Naive thymus-derived CD4-positive, alpha-beta T cell (primary cell): ENCODE measurements at regions not wholly inside any gene's neighbourhood (a gene's known extent, or its start where the extent isn't known, plus 50 kb on each side); places are given as distances from the start of the nearest gene placed in this dataset.

Experiments
- ATAC-seq: fragments of 150-1000 bp; cut with Tn5 transposase; 2 replicates; pipeline ENCODE4 v1.10.0; 2021; ENCODE audit warnings: mild to moderate bottlenecking, moderate library complexity
- CTCF ChIA-PET: fragments of 350-600 bp; sonication (Branson Sonifier 250); formaldehyde crosslinking; loops from one replicate; lab custom pipeline; 2021; ENCODE audit warnings: antibody characterized with exemption; lab: Charles Lee
- POLR2A ChIA-PET: fragments of 350-600 bp; sonication (Branson Sonifier 250); formaldehyde crosslinking; loops from one replicate; lab custom pipeline; 2021; ENCODE audit warnings: antibody characterized with exemption, inconsistent platforms; lab: Charles Lee
- DNase-seq, 9 donors: peaks; one replicate each; pipeline versions ENCODE4 v3.0.0 to v3.0.0-alpha.2; 2020 to 2022; ENCODE audit warnings: mixed read lengths in 1 of 9
- H3K27ac ChIP-seq: one replicate; pipeline ENCODE4 v1.7.0; 2013; ENCODE audit warnings: mild to moderate bottlenecking, low read depth, low read length, moderate library complexity
- H3K27me3 ChIP-seq, 2 donors: one replicate each; pipeline ENCODE4 v1.7.0; 2013; ENCODE audit warnings: low read length in 2 of 2, mild to moderate bottlenecking in 2 of 2, moderate library complexity in 2 of 2; ENCODE audit not compliant: control insufficient read depth in 2 of 2, insufficient read depth in 2 of 2
- H3K36me3 ChIP-seq, 3 experiments: 1 replicate in 2 of 3; 2 replicates in 1 of 3; pipeline ENCODE4 v1.7.0; 2013; ENCODE audit warnings: low read length in 3 of 3, mild to moderate bottlenecking in 3 of 3, moderate library complexity in 1 of 3; ENCODE audit not compliant: insufficient read depth in 3 of 3, control insufficient read depth in 2 of 3
- H3K4me1 ChIP-seq, 2 donors: one replicate each; pipeline ENCODE4 v1.7.0; 2013; ENCODE audit warnings: low read length in 2 of 2, mild to moderate bottlenecking in 2 of 2, moderate library complexity in 1 of 2; ENCODE audit not compliant: control insufficient read depth in 2 of 2, insufficient read depth in 2 of 2
- H3K4me3 ChIP-seq: 2 replicates; pipeline ENCODE4 v1.7.0; 2013; ENCODE audit warnings: mild to moderate bottlenecking, low read length
- H3K9me3 ChIP-seq, 3 experiments: 1 replicate in 2 of 3; 2 replicates in 1 of 3; pipeline ENCODE4 v1.7.0; 2013; ENCODE audit warnings: low read length in 3 of 3; ENCODE audit not compliant: control insufficient read depth in 2 of 3
- H3K27ac Mint-ChIP-seq, 9 donors: one replicate each; pipeline ENCODE4 v1.8.0; 2020 to 2022; ENCODE audit warnings: mixed read lengths in 9 of 9, mild to moderate bottlenecking in 8 of 9, moderate library complexity in 5 of 9, inconsistent platforms in 2 of 9
- H3K27me3 Mint-ChIP-seq, 5 donors: one replicate each; pipeline ENCODE4 v1.8.0; 2021 to 2022; ENCODE audit warnings: mixed read lengths in 5 of 5, mild to moderate bottlenecking in 1 of 5
- H3K36me3 Mint-ChIP-seq, 5 donors: one replicate each; pipeline ENCODE4 v1.8.0; 2020 to 2022; ENCODE audit warnings: mixed read lengths in 5 of 5, mild to moderate bottlenecking in 3 of 5, inconsistent platforms in 1 of 5
- H3K4me1 Mint-ChIP-seq, 7 donors: one replicate each; pipeline ENCODE4 v1.8.0; 2020 to 2022; ENCODE audit warnings: mixed read lengths in 7 of 7, mild to moderate bottlenecking in 3 of 7, inconsistent platforms in 1 of 7
- H3K4me3 Mint-ChIP-seq, 10 donors: one replicate each; pipeline ENCODE4 v1.8.0; 2020 to 2022; ENCODE audit warnings: mild to moderate bottlenecking in 10 of 10, mixed read lengths in 10 of 10, moderate library complexity in 6 of 10, inconsistent platforms in 2 of 10
- H3K9me3 Mint-ChIP-seq, 11 donors: one replicate each; pipeline ENCODE4 v1.8.0; 2020 to 2022; ENCODE audit warnings: mixed read lengths in 11 of 11, mild to moderate bottlenecking in 4 of 11, inconsistent platforms in 1 of 11, moderate library complexity in 1 of 11
- intact Hi-C, 2 donors: fragments of 100-400 bp; cut with micrococcal nuclease; formaldehyde crosslinking; loops; one replicate each; pipeline ENCODE4 v1.15.1; 2023

DNA sequence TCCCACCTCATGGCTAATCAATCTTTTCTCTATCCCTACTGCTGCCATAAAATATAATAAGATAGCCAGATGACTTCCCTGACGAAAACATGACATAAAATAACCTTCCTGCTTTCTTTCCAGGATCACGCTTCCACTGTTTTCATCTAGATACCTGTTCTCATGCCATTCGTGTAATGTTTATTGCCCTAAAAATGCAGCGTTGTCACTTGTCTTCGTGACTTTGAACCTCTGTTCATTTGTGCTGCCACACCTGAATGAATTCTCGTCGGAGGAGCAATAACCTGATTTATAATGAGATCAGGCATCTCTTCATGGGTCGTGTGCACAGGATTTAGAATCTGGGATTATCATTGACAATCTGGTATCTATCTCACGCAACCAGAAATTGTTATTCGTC, 1401.9 kb downstream of the CDH11 start:
- no peaks in the 10 kb centered on the region for H3K27me3 Mint-ChIP-seq
- ATAC-seq = no peak
- Histone ChIP-seq H3K9me3 (peaks cover 0 to 4% (median 0%) of the 10 kb centered on the region in 3 experiments), H3K4me1 (no peaks in the 10 kb centered on the region), H3K4me3 (no peak overlapping the region), H3K36me3 (no peaks in the 10 kb centered on the region), H3K27ac (no peak overlapping the region), H3K27me3 (no peaks in the 10 kb centered on the region)
- no peaks in the 10 kb centered on the region for H3K36me3 Mint-ChIP-seq
- H3K9me3 Mint-ChIP-seq = peaks cover 3 to 33% (median 12%) of the 10 kb centered on the region in 11 donors
- intact Hi-C loops = no loop called here
- H3K4me1 Mint-ChIP-seq = no peaks in the 10 kb centered on the region
- DNase-seq = no peak
- no peak overlapping the region for H3K4me3 Mint-ChIP-seq
- ChIA-PET POLR2A (no interaction called here), CTCF (no interaction called here)
- no peak overlapping the region for H3K27ac Mint-ChIP-seq

DNA sequence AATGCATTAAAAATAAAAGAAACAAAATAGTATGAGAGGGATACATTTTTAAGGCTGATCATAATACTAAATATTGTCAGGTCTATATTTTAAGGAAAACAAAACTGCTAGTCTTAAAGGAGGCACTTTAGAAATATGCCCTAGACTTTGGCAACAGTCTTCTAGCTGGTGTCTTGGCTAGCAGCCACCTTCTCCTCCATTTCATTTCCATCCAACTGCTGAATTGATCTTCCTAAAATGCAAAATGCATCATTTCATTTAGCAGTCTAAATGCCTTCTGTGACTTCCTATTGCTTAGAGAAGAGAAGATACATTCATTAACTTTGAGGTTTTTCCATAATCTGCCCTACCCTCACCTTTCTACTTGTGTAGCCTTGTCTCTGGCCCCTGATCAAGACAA, 1404.1 kb downstream of the CDH11 start:
- H3K36me3 Mint-ChIP-seq = no peaks in the 10 kb centered on the region
- ChIA-PET POLR2A (no interaction called here), CTCF (no interaction called here)
- intact Hi-C loops = no loop called here
- H3K27me3 ChIP-seq = no peaks in the 10 kb centered on the region
- H3K9me3 ChIP-seq = peaks cover 0 to 4% (median 0%) of the 10 kb centered on the region in 3 experiments
- ATAC-seq (no peak), DNase-seq (no peak)
- no peak overlapping the region for H3K4me3 ChIP-seq
- no peaks in the 10 kb centered on the region for H3K4me1 Mint-ChIP-seq
- H3K4me3 Mint-ChIP-seq = no peak overlapping the region
- no peaks in the 10 kb centered on the region for H3K4me1 ChIP-seq
- H3K27ac Mint-ChIP-seq = no peak overlapping the region
- H3K27ac ChIP-seq = no peak overlapping the region
- no peaks in the 10 kb centered on the region for H3K36me3 ChIP-seq
- no peaks in the 10 kb centered on the region for H3K27me3 Mint-ChIP-seq
- peaks cover 3 to 41% (median 12%) of the 10 kb centered on the region in 11 donors for H3K9me3 Mint-ChIP-seq

GRCh38 chr16:63714876-63715275, 1407.0 kb downstream of the CDH11 start:
- H3K9me3 ChIP-seq = no peaks in the 10 kb centered on the region
- POLR2A ChIA-PET = no interaction called here
- no peaks in the 10 kb centered on the region for H3K27me3 Mint-ChIP-seq
- no peak overlapping the region for H3K27ac Mint-ChIP-seq
- peaks cover 3 to 38% (median 10%) of the 10 kb centered on the region in 11 donors for H3K9me3 Mint-ChIP-seq
- DNase-seq (no peak), ATAC-seq (no peak)
- H3K27ac ChIP-seq = no peak overlapping the region
- H3K4me3 ChIP-seq = no peak overlapping the region
- no peaks in the 10 kb centered on the region for H3K4me1 Mint-ChIP-seq
- no peak overlapping the region for H3K4me3 Mint-ChIP-seq
- H3K4me1 ChIP-seq = no peaks in the 10 kb centered on the region
- intact Hi-C loops = no loop called here
- H3K36me3 Mint-ChIP-seq = no peaks in the 10 kb centered on the region
- H3K36me3 ChIP-seq = no peaks in the 10 kb centered on the region
- no peaks in the 10 kb centered on the region for H3K27me3 ChIP-seq
- CTCF ChIA-PET = no interaction called here

DNA sequence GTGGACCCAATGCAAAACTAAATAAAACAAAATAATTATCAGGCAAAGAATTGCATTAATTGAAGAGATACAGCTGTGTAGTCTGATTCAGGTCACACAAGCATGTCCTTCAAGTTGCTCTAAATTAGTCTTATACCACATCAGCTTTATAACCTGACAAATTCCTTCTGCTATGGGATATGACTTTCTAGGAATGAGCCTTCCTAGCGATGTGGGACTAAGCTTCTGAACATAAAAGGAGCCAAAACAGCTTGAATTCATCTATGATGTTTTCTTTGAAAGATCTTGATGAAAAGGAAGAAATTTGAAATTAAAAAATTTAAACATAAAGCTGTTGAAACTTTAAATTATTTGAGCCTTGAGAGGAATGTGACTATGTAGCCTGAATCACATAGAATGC, 1409.1 kb downstream of the CDH11 start:
- Mint-ChIP-seq H3K36me3 (no peaks in the 10 kb centered on the region), H3K27ac (no peak overlapping the region), H3K27me3 (no peaks in the 10 kb centered on the region), H3K9me3 (peaks cover 5 to 40% (median 9%) of the 10 kb centered on the region in 11 donors), H3K4me1 (no peaks in the 10 kb centered on the region), H3K4me3 (no peak overlapping the region)
- ChIA-PET CTCF (no interaction called here), POLR2A (no interaction called here)
- Histone ChIP-seq H3K9me3 (no peaks in the 10 kb centered on the region), H3K27ac (no peak overlapping the region), H3K4me1 (no peaks in the 10 kb centered on the region), H3K36me3 (no peaks in the 10 kb centered on the region), H3K27me3 (no peaks in the 10 kb centered on the region), H3K4me3 (no peak overlapping the region)
- no peak for ATAC-seq
- intact Hi-C loops = no loop called here
- no peak for DNase-seq

DNA sequence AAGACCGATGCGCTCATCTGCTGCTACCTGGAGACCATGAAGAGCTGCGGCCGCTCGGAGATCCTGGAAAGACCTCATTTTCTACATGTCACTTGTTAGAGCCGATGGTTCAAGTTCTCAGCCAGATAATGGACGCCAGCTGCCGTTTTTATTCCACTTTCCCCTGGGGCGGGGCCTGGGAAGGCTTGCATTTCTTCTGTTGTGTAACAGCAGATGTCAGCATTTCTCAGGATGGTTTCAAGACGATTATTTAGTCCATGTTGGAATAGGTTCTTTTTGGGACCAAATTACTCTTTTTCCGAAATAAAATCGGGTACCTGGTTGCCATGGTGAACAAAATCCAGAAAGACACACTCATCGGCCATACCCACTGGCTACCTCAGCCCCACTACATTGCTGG, 1418.3 kb downstream of the CDH11 start:
- H3K4me1 ChIP-seq = no peaks in the 10 kb centered on the region
- no peaks in the 10 kb centered on the region for H3K27me3 Mint-ChIP-seq
- H3K36me3 ChIP-seq = no peaks in the 10 kb centered on the region
- no peak for ATAC-seq
- H3K4me1 Mint-ChIP-seq = no peaks in the 10 kb centered on the region
- CTCF ChIA-PET = interaction anchor here (0.6 kb wide), 1 partner anchor 713 kb away, joined by 3 read pairs; no protein-coding TSS in a partner anchor
- no peaks in the 10 kb centered on the region for H3K27me3 ChIP-seq
- H3K27ac Mint-ChIP-seq = no peak overlapping the region
- POLR2A ChIA-PET = no interaction called here
- H3K27ac ChIP-seq = no peak overlapping the region
- H3K4me3 ChIP-seq = no peak overlapping the region
- peaks cover 0 to 45% (median 17%) of the 10 kb centered on the region in 11 donors for H3K9me3 Mint-ChIP-seq
- DNase-seq = no peak
- intact Hi-C loops = no loop called here
- H3K9me3 ChIP-seq = peaks cover 0 to 7% (median 0%) of the 10 kb centered on the region in 3 experiments
- H3K4me3 Mint-ChIP-seq = no peak overlapping the region
- H3K36me3 Mint-ChIP-seq = peaks cover 0 to 4% (median 0%) of the 10 kb centered on the region in 5 donors

DNA sequence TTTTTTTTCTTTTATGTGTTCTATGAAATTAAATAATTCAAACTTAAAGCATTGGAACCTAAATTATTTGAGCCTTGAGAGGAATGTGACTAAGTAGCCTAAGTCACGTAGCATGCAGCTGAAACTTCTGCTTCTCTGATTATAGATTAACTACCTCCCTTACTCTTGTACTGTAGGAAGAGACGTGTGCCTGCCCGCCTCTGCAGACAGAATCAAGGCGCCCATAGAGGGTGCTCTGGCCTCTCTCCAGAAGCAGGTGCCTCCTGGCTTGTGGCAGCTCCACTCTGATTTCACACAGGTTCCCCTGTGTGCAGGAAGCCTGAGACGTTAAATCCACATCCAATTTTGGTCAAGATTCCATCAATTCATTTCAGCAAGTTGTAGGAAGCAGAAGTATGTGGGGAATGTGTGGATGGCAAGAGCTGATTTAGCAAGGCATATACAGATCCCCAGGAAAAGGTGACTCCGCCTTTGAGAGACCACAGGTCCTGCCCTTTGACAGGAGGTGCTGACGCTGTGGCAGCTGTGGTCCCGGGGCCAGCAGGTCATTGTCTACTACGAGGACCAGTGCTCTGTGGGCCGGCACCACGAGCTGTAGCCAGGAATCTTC, 1418.8 kb downstream of the CDH11 start:
- Mint-ChIP-seq H3K9me3 (peaks cover 0 to 45% (median 17%) of the 10 kb centered on the region in 11 donors), H3K36me3 (peaks cover 0 to 4% (median 0%) of the 10 kb centered on the region in 5 donors), H3K27me3 (no peaks in the 10 kb centered on the region), H3K27ac (no peak overlapping the region), H3K4me1 (no peaks in the 10 kb centered on the region), H3K4me3 (no peak overlapping the region)
- Histone ChIP-seq H3K9me3 (peaks cover 0 to 7% (median 0%) of the 10 kb centered on the region in 3 experiments), H3K36me3 (no peaks in the 10 kb centered on the region), H3K4me1 (no peaks in the 10 kb centered on the region), H3K27me3 (no peaks in the 10 kb centered on the region), H3K4me3 (no peak overlapping the region), H3K27ac (no peak overlapping the region)
- intact Hi-C loops = no loop called here
- DNase-seq (no peak), ATAC-seq (no peak)
- ChIA-PET CTCF (no interaction called here), POLR2A (no interaction called here)

GRCh38 chr16:63697736-63698135, 1424.1 kb downstream of the CDH11 start:
- no peaks in the 10 kb centered on the region for H3K27me3 ChIP-seq
- DNase-seq (no peak), ATAC-seq (no peak)
- no peaks in the 10 kb centered on the region for H3K9me3 ChIP-seq
- intact Hi-C loops = no loop called here
- H3K27ac ChIP-seq = no peak overlapping the region
- H3K4me1 ChIP-seq = no peaks in the 10 kb centered on the region
- Mint-ChIP-seq H3K27ac (no peak overlapping the region), H3K4me3 (no peak overlapping the region), H3K36me3 (peaks cover 0 to 4% (median 0%) of the 10 kb centered on the region in 5 donors), H3K9me3 (peaks cover 0 to 34% (median 17%) of the 10 kb centered on the region in 11 donors), H3K4me1 (no peaks in the 10 kb centered on the region), H3K27me3 (no peaks in the 10 kb centered on the region)
- ChIA-PET CTCF (no interaction called here), POLR2A (no interaction called here)
- no peak overlapping the region for H3K4me3 ChIP-seq
- H3K36me3 ChIP-seq = no peaks in the 10 kb centered on the region
